HFFc6 (cell line): ENCODE measurements at regions not wholly inside any gene's neighbourhood (a gene's known extent, or its start where the extent isn't known, plus 50 kb on each side); places are given as distances from the start of the nearest gene placed in this dataset.
"Not testable (repeated sequence)": the region's sequence is repeated elsewhere in the genome, so short reads cannot be mapped to it uniquely, and the experiment has no call there.

Source experiments
- DNase-seq: peaks from one replicate; pipeline ENCODE4 v3.0.0-alpha.2; 2018
- H3K27ac Mint-ChIP-seq: 2 replicates; pipeline ENCODE4 v1.8.0; 2020; ENCODE audit warnings: mild to moderate bottlenecking, mixed read lengths
- H3K27me3 Mint-ChIP-seq: 2 replicates; pipeline ENCODE4 v1.8.0; 2021; ENCODE audit warnings: mild to moderate bottlenecking, moderate library complexity, mixed read lengths; ENCODE audit not compliant: insufficient read depth
- H3K36me3 Mint-ChIP-seq: 2 replicates; pipeline ENCODE4 v1.8.0; 2021; ENCODE audit warnings: low read depth, mixed read lengths
- H3K4me1 Mint-ChIP-seq: 2 replicates; pipeline ENCODE4 v1.8.0; 2020; ENCODE audit warnings: low read depth, mixed read lengths
- H3K4me3 Mint-ChIP-seq: 2 replicates; pipeline ENCODE4 v1.8.0; 2020; ENCODE audit warnings: mild to moderate bottlenecking, moderate library complexity, mixed read lengths
- H3K9me3 Mint-ChIP-seq: 2 replicates; pipeline ENCODE4 v1.8.0; 2020; ENCODE audit warnings: mild to moderate bottlenecking, mixed read lengths
- TF ChIP-seq, protein P1 (sequence below): fragments of 200-600 bp; sonication (generic); IDR thresholded peaks from 2 replicates; pipeline ENCODE4 v1.5.0; 2021; ENCODE audit warnings: antibody characterized with exemption, mild to moderate bottlenecking

GRCh38 chr1:2851918-2852317, 50.4 kb upstream of the TTC34 start:
- not testable (repeated sequence) for H3K4me1 Mint-ChIP-seq, H3K4me3 Mint-ChIP-seq, H3K27me3 Mint-ChIP-seq, H3K36me3 Mint-ChIP-seq, H3K27ac Mint-ChIP-seq, DNase-seq
- H3K9me3 Mint-ChIP-seq, result peaks cover 34% of the 10 kb centered on the region

GRCh38 chr1:2853711-2854110, 52.2 kb upstream of the TTC34 start:
- Mint-ChIP-seq H3K4me3 (no peak overlapping the region), H3K4me1 (no peaks in the 10 kb centered on the region), H3K27ac (no peak overlapping the region), H3K27me3 (peaks cover 2% of the 10 kb centered on the region), H3K36me3 (no peaks in the 10 kb centered on the region; the same call in 1 of the 2 replicates), H3K9me3 (peaks cover 38% of the 10 kb centered on the region)
- DNase-seq, result no peak
- TF ChIP-seq, protein P1, sequence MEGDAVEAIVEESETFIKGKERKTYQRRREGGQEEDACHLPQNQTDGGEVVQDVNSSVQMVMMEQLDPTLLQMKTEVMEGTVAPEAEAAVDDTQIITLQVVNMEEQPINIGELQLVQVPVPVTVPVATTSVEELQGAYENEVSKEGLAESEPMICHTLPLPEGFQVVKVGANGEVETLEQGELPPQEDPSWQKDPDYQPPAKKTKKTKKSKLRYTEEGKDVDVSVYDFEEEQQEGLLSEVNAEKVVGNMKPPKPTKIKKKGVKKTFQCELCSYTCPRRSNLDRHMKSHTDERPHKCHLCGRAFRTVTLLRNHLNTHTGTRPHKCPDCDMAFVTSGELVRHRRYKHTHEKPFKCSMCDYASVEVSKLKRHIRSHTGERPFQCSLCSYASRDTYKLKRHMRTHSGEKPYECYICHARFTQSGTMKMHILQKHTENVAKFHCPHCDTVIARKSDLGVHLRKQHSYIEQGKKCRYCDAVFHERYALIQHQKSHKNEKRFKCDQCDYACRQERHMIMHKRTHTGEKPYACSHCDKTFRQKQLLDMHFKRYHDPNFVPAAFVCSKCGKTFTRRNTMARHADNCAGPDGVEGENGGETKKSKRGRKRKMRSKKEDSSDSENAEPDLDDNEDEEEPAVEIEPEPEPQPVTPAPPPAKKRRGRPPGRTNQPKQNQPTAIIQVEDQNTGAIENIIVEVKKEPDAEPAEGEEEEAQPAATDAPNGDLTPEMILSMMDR, result no peak

- no peak overlapping the region for H3K4me3 Mint-ChIP-seq
- peaks cover 38% of the 10 kb centered on the region for H3K9me3 Mint-ChIP-seq
- peaks cover 2% of the 10 kb centered on the region for H3K27me3 Mint-ChIP-seq
- H3K4me1 Mint-ChIP-seq, result no peaks in the 10 kb centered on the region
- H3K36me3 Mint-ChIP-seq, result no peaks in the 10 kb centered on the region
- TF ChIP-seq, protein P1, result no peak
- no peak for DNase-seq
- H3K27ac Mint-ChIP-seq, result no peak overlapping the region
Measured at GRCh38 chr1:2854151-2854550, 52.7 kb upstream of the TTC34 start.

GRCh38 chr1:2854611-2855010, 53.1 kb upstream of the TTC34 start:
- Mint-ChIP-seq H3K36me3 (no peaks in the 10 kb centered on the region), H3K27me3 (peaks cover 2% of the 10 kb centered on the region), H3K4me3 (no peak overlapping the region)

DNA sequence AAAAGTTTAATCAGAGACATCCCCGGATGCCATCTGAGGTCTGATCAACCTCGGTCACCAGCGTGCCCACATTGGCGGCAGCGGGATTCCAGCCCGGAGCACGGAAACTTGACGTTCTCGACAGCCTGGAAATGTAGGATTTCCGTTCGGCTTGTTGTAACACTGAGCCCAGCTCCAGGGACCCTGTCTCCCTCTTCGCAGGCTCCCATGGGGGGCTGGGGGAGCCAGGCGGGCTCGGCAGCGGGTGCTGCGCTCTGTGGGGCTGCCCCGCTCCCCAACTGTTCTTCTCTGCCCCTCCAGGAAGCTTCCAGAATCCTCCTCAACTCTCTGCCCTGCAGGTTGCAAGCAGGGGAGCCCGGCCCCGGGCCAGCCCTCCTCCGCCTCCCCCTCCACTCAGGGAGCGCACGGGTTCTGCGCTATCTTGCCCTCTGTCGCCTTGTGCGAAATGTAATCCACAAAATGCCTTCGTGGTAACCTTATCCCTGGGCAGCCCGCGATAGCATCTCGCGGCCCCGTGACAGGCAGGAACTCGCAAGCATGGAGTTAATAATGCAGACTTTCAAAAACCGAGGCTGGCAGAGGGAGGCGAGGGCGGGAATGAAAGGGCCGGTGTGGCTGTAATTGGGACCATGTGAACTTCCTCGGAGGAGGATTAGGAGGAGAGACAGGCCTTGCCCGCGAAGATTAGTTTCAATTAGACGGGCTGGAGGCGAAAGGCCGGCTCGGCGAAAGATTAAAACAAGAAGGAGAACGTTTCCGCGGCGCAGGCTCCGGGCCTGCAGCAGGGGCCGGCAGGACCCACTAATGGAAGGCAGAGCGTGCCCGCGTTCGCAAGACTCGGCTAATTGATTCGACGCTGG, 53.9 kb upstream of the TTC34 start:
- no peaks in the 10 kb centered on the region for H3K4me1 Mint-ChIP-seq
- TF ChIP-seq, protein P1, result no peak
- no peak overlapping the region for H3K4me3 Mint-ChIP-seq
- no peaks in the 10 kb centered on the region for H3K36me3 Mint-ChIP-seq
- no peak overlapping the region for H3K27ac Mint-ChIP-seq
- H3K9me3 Mint-ChIP-seq, result peaks cover 34% of the 10 kb centered on the region
- DNase-seq, result no peak
- peaks cover 2% of the 10 kb centered on the region for H3K27me3 Mint-ChIP-seq

More at GRCh38 chr1:2854611-2855010, 53.1 kb upstream of the TTC34 start:
- Mint-ChIP-seq H3K9me3 (peaks cover 35% of the 10 kb centered on the region), H3K4me1 (no peaks in the 10 kb centered on the region), H3K27ac (no peak overlapping the region)
- TF ChIP-seq, protein P1, result no peak
- DNase-seq, result no peak

DNA sequence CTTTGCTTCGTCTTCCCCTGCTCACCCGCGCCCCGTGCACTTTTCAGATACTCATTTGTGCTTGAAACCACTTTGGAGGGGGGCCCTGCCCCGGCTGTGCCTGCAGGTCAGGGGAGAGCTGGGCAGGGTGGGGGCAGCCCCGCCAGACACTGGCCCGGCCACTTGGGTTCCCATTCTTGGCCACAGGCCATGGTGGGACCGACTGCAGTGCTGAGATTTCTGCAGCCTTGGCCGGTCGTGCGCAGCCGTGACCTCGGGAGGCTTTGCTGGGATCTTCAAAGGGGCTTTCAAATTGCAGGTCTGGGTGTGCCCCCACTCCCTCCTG, 54.5 kb upstream of the TTC34 start:
- H3K4me3 Mint-ChIP-seq, result no peak overlapping the region
- peaks cover 39% of the 10 kb centered on the region for H3K9me3 Mint-ChIP-seq
- no peak overlapping the region for H3K27ac Mint-ChIP-seq
- peaks cover 2% of the 10 kb centered on the region for H3K27me3 Mint-ChIP-seq
- no peak for DNase-seq
- no peaks in the 10 kb centered on the region for H3K4me1 Mint-ChIP-seq
- TF ChIP-seq, protein P1, result no peak
- no peaks in the 10 kb centered on the region for H3K36me3 Mint-ChIP-seq
